Panc1 (cell line): ENCODE measurements at regions not wholly inside any gene's neighbourhood (a gene's known extent, or its start where the extent isn't known, plus 50 kb on each side); places are given as distances from the start of the nearest gene placed in this dataset.

ENCODE experiments used
- ATAC-seq: fragments of 200-7000 bp; cut with Tn5 transposase; 2 replicates; pipeline ENCODE4 v1.9.1; 2020; ENCODE audit warnings: mild to moderate bottlenecking, moderate library complexity
- BruUV-seq: library from RNA; stranded (reverse); fragments of 400-500 nt; replicated peaks from 2 replicates; lab custom pipeline; 2021; lab: Mats Ljungman, UMichigan
- CTCF ChIA-PET: fragments of 300-600 bp; sonication (Branson Sonifier 250); formaldehyde crosslinking; loops from one replicate; lab custom pipeline; 2022; ENCODE audit warnings: antibody characterized with exemption; lab: Charles Lee
- POLR2A ChIA-PET: fragments of 300-600 bp; sonication (Branson Sonifier 250); formaldehyde crosslinking; loops from one replicate; lab custom pipeline; 2022; ENCODE audit warnings: antibody characterized with exemption; lab: Charles Lee
- DNase-seq: peaks from one replicate; pipeline ENCODE4 v3.0.0-alpha.2; 2010; ENCODE audit warnings: low read depth, low spot score
- H3K27ac ChIP-seq: 2 replicates; pipeline ENCODE4 v1.5.1; 2011; ENCODE audit warnings: mild to moderate bottlenecking, low read length, inconsistent platforms
- H3K27me3 ChIP-seq: fragments of 200-500 bp; sonication (Bioruptor generic); 2 replicates; pipeline ENCODE4 v1.6.0; 2014; ENCODE audit warnings: low read length, inconsistent platforms; ENCODE audit not compliant: control insufficient read depth, insufficient read depth
- H3K36me3 ChIP-seq: fragments of 200-500 bp; sonication (Bioruptor generic); 2 replicates; pipeline ENCODE4 v1.5.1; 2014; ENCODE audit warnings: inconsistent platforms, mild to moderate bottlenecking, low read length, moderate library complexity; ENCODE audit not compliant: control insufficient read depth, insufficient read depth
- H3K4me1 ChIP-seq: 2 replicates; pipeline ENCODE4 v1.5.1; 2011; ENCODE audit warnings: inconsistent platforms, mild to moderate bottlenecking, low read length, moderate library complexity; ENCODE audit not compliant: control insufficient read depth, insufficient read depth
- H3K4me3 ChIP-seq, 2 experiments: 2 replicates each; pipeline ENCODE4 v1.5.1; 2011 to 2012; ENCODE audit warnings: low read depth in 2 of 2, low read length in 2 of 2, mild to moderate bottlenecking in 2 of 2, inconsistent platforms in 1 of 2, moderate library complexity in 1 of 2
- H3K9me3 ChIP-seq: fragments of 200-500 bp; sonication (Bioruptor generic); 2 replicates; pipeline ENCODE4 v1.5.1; 2014; ENCODE audit warnings: low read depth, mild to moderate bottlenecking, inconsistent platforms, low read length, moderate library complexity; ENCODE audit not compliant: control insufficient read depth, insufficient read depth
- POLR2AphosphoS5 ChIP-seq: IDR thresholded peaks from 2 replicates; pipeline ENCODE4 v1.6.1; 2012; ENCODE audit warnings: mild to moderate bottlenecking, low read depth, low read length, moderate library complexity
- SIN3A ChIP-seq: IDR thresholded peaks from 2 replicates; pipeline ENCODE4 v1.6.1; 2012; ENCODE audit warnings: low read depth, mild to moderate bottlenecking, low read length, moderate library complexity, borderline replicate concordance; ENCODE audit not compliant: insufficient read depth
- TCF7L2 ChIP-seq: IDR thresholded peaks from 2 replicates; pipeline ENCODE4 v1.6.1; 2011; ENCODE audit warnings: mild to moderate bottlenecking, low read depth, low read length, inconsistent platforms
- in situ Hi-C: cut with HindIII; loops from 2 replicates; pipeline ENCODE4 v1.10.0; 2016; ENCODE audit warnings: low sequenced_read_pairs, low pct_unique_long_range_greater_than_20kb
- intact Hi-C: fragments of 100-400 bp; cut with micrococcal nuclease; formaldehyde crosslinking; loops from one replicate; pipeline ENCODE4 v1.10.0; 2022; ENCODE audit not compliant: unreplicated experiment
- TF ChIP-seq, protein P1 (sequence below), 2 experiments: IDR thresholded peaks; 2 replicates each; pipeline ENCODE4 v1.6.1; 2011 to 2012; ENCODE audit warnings: low read depth in 2 of 2, control low read depth in 1 of 2, low read length in 1 of 2, mild to moderate bottlenecking in 1 of 2, moderate library complexity in 1 of 2; ENCODE audit not compliant: insufficient read depth in 1 of 2
- TF ChIP-seq, protein P2 (sequence below): fragments of 450-650 bp; IDR thresholded peaks from 2 replicates; pipeline ENCODE4 v1.5.1; 2017; ENCODE audit warnings: mild to moderate bottlenecking

DNA sequence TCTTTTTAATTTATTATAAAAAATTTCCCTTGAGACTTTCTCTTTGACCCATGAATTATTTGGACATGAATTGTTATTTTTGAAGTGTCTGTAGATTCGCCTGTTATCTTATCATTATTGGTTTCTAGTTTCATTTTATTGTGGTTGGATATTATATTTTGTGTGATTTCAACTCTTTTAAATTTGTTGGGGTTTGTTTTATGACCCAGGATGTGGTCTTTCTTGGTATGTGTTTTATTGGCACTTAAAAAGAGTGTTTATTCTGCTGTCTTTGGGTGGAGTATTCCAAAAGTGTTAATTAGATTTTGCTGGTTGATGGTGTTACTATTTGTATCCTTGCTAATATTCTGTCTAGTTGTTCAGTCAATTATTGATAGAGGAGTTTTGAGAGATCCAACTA, 50.5 kb upstream of the GPR141 start:
- no peak for ATAC-seq
- in situ Hi-C loops = no loop called here
- CTCF ChIA-PET = no interaction called here

More for the DNA sequence above, 50.5 kb upstream of the GPR141 start:
- TF ChIP-seq POLR2AphosphoS5 (no peak), SIN3A (no peak), TCF7L2 (no peak)
- TF ChIP-seq, protein P1, sequence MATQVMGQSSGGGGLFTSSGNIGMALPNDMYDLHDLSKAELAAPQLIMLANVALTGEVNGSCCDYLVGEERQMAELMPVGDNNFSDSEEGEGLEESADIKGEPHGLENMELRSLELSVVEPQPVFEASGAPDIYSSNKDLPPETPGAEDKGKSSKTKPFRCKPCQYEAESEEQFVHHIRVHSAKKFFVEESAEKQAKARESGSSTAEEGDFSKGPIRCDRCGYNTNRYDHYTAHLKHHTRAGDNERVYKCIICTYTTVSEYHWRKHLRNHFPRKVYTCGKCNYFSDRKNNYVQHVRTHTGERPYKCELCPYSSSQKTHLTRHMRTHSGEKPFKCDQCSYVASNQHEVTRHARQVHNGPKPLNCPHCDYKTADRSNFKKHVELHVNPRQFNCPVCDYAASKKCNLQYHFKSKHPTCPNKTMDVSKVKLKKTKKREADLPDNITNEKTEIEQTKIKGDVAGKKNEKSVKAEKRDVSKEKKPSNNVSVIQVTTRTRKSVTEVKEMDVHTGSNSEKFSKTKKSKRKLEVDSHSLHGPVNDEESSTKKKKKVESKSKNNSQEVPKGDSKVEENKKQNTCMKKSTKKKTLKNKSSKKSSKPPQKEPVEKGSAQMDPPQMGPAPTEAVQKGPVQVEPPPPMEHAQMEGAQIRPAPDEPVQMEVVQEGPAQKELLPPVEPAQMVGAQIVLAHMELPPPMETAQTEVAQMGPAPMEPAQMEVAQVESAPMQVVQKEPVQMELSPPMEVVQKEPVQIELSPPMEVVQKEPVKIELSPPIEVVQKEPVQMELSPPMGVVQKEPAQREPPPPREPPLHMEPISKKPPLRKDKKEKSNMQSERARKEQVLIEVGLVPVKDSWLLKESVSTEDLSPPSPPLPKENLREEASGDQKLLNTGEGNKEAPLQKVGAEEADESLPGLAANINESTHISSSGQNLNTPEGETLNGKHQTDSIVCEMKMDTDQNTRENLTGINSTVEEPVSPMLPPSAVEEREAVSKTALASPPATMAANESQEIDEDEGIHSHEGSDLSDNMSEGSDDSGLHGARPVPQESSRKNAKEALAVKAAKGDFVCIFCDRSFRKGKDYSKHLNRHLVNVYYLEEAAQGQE (IDR thresholded peaks at IDR 0.05; ENCODE audit: insufficient read depth in 1 of 2, low read depth in 2 of 2, low read length in 1 of 2) = no peak
- TF ChIP-seq, protein P2, sequence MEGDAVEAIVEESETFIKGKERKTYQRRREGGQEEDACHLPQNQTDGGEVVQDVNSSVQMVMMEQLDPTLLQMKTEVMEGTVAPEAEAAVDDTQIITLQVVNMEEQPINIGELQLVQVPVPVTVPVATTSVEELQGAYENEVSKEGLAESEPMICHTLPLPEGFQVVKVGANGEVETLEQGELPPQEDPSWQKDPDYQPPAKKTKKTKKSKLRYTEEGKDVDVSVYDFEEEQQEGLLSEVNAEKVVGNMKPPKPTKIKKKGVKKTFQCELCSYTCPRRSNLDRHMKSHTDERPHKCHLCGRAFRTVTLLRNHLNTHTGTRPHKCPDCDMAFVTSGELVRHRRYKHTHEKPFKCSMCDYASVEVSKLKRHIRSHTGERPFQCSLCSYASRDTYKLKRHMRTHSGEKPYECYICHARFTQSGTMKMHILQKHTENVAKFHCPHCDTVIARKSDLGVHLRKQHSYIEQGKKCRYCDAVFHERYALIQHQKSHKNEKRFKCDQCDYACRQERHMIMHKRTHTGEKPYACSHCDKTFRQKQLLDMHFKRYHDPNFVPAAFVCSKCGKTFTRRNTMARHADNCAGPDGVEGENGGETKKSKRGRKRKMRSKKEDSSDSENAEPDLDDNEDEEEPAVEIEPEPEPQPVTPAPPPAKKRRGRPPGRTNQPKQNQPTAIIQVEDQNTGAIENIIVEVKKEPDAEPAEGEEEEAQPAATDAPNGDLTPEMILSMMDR = no peak
- no peaks in the 10 kb centered on the region for H3K4me1 ChIP-seq
- no peaks in the 10 kb centered on the region; the same call in 1 of the 2 replicates for H3K9me3 ChIP-seq
- H3K27ac ChIP-seq = no peak overlapping the region
- H3K4me3 ChIP-seq = no peak overlapping the region
- H3K36me3 ChIP-seq = no peaks in the 10 kb centered on the region
- POLR2A ChIA-PET = no interaction called here
- intact Hi-C loops = no loop called here
- H3K27me3 ChIP-seq = no peaks in the 10 kb centered on the region
- no TSS peak for BruUV-seq
- no peak for DNase-seq
